Psoas muscle (tissue), 7 donors: ENCODE measurements at regions not wholly inside any gene's neighbourhood (a gene's known extent, or its start where the extent isn't known, plus 50 kb on each side); places are given as distances from the start of the nearest gene placed in this dataset.

Experiments
- ATAC-seq, 4 donors: fragments of 200-7000 bp; cut with Tn5 transposase; one replicate each; pipeline ENCODE4 v1.9.1; 2020; ENCODE audit warnings: moderate library complexity in 3 of 4, mild to moderate bottlenecking in 2 of 4
- DNase-seq, 2 donors: peaks; one replicate each; pipeline ENCODE4 v3.0.0-alpha.2; 2020
- H3K27ac ChIP-seq: fragments of 200-600 bp; one replicate; pipeline ENCODE4 v1.8.0; 2022
- H3K27me3 ChIP-seq, 3 donors: fragments of 200-600 bp in 1 of 3; one replicate each; pipeline versions ENCODE4 v1.6.1 to v1.8.0; 2013 to 2022; ENCODE audit warnings: low read length in 2 of 3, mild to moderate bottlenecking in 2 of 3, moderate library complexity in 1 of 3; ENCODE audit not compliant: insufficient read depth in 3 of 3
- H3K36me3 ChIP-seq, 2 donors: fragments of 200-600 bp in 1 of 2; one replicate each; pipeline versions ENCODE4 v1.6.1 to v1.8.0; 2013 to 2022; ENCODE audit warnings: low read depth in 1 of 2, mild to moderate bottlenecking in 1 of 2, moderate library complexity in 1 of 2; ENCODE audit not compliant: insufficient read depth in 1 of 2
- H3K4me1 ChIP-seq: fragments of 200-600 bp; one replicate; pipeline ENCODE4 v1.8.0; 2022
- H3K4me3 ChIP-seq: fragments of 200-600 bp; one replicate; pipeline ENCODE4 v1.8.0; 2022; ENCODE audit warnings: mild to moderate bottlenecking
- H3K9me3 ChIP-seq: fragments of 200-600 bp; one replicate; pipeline ENCODE4 v1.8.0; 2022
- WGBS, 3 donors: extraction: QIAGEN DNeasy Blood & Tissue Kit; methylation state at CpG; one replicate each; pipeline versions ENCODE4 v1.1.6 to v1.1.7; 2013; 5-methylcytosine and 5-hydroxymethylcytosine counted together
- intact Hi-C, 2 donors: fragments of 100-400 bp; cut with DNase I; formaldehyde crosslinking; loops; one replicate each; pipeline versions ENCODE4 v1.11.0 to v1.14.2; 2022
- TF ChIP-seq, protein P1 (sequence below): fragments of 200-600 bp; IDR thresholded peaks from one replicate; pipeline ENCODE4 v1.8.0; 2022; ENCODE audit warnings: antibody characterized with exemption
- donor health status: healthy with polysubstance abuse.
- donor health status: DM: no; HTN: no; CAD: no; lungs with moderate emphysema.
- donor health status: Bipolar disorder and iron deficiency.
- donor health status: healthy.
- donor health status: DM: yes; HTN: yes; CAD: no.
- donor health status: DM: no; HTN: no; CAD: no.
- donor health status: DM: yes; HTN: yes; CAD: no.

DNA sequence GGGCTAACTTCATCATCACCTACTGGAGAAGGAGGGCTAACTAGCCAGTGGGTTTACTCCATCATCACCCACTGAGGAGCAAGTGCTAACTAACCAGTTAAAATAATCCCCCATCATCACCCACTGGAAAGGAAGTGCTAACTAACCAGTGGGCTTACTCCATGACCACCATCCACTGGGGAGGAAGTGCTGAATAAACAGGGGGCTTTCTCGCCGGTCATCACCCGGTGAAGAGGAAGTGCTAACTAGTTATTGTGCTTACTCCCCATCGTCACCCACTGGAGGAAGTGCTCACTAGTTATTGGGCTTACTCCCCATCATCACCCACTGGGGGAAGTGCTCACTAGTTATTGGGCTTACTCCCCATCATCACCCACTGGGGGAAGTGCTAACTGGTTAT is 124.4 kb upstream of the SALL3 start:
- WGBS, 3 donors: 66 to 80% (median 77%) methylated on average over 4 of the region's 4 CpGs
- TF ChIP-seq, protein P1, sequence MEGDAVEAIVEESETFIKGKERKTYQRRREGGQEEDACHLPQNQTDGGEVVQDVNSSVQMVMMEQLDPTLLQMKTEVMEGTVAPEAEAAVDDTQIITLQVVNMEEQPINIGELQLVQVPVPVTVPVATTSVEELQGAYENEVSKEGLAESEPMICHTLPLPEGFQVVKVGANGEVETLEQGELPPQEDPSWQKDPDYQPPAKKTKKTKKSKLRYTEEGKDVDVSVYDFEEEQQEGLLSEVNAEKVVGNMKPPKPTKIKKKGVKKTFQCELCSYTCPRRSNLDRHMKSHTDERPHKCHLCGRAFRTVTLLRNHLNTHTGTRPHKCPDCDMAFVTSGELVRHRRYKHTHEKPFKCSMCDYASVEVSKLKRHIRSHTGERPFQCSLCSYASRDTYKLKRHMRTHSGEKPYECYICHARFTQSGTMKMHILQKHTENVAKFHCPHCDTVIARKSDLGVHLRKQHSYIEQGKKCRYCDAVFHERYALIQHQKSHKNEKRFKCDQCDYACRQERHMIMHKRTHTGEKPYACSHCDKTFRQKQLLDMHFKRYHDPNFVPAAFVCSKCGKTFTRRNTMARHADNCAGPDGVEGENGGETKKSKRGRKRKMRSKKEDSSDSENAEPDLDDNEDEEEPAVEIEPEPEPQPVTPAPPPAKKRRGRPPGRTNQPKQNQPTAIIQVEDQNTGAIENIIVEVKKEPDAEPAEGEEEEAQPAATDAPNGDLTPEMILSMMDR: no peak
- Histone ChIP-seq H3K27me3 (peaks cover 0 to 14% (median 13%) of the 10 kb centered on the region in 3 donors), H3K4me3 (no peak overlapping the region), H3K36me3 (no peaks in the 10 kb centered on the region), H3K4me1 (no peaks in the 10 kb centered on the region), H3K9me3 (no peaks in the 10 kb centered on the region), H3K27ac (no peak overlapping the region)
- intact Hi-C loops: no loop called here
- DNase-seq: no peak
- no peak for ATAC-seq

- 81 to 86% (median 82%) methylated on average over 50 of the region's 50 CpGs for WGBS, 3 donors
Observed at GRCh38 chr18:78856569-78857313, 122.9 kb upstream of the SALL3 start.

GRCh38 chr18:78857314-78858150 is 122.1 kb upstream of the SALL3 start:
- intact Hi-C loops: no loop called here
- 31 to 44% (median 34%) methylated on average over 41 to 42 of the region's 42 CpGs for WGBS, 3 donors
- H3K27ac ChIP-seq: no peak overlapping the region
- no peaks in the 10 kb centered on the region for H3K36me3 ChIP-seq
- no peak overlapping the region for H3K4me3 ChIP-seq
- H3K9me3 ChIP-seq: no peaks in the 10 kb centered on the region
- no peak for DNase-seq
- peaks cover 0 to 23% (median 13%) of the 10 kb centered on the region in 3 donors for H3K27me3 ChIP-seq
- no peak for ATAC-seq
- no peaks in the 10 kb centered on the region for H3K4me1 ChIP-seq
- TF ChIP-seq, protein P1: no peak

More at GRCh38 chr18:78856569-78857313, 122.9 kb upstream of the SALL3 start:
- no peaks in the 10 kb centered on the region for H3K4me1 ChIP-seq
- H3K27me3 ChIP-seq: peaks cover 0 to 21% (median 13%) of the 10 kb centered on the region in 3 donors
- no peaks in the 10 kb centered on the region for H3K36me3 ChIP-seq
- intact Hi-C loops: no loop called here
- H3K4me3 ChIP-seq: no peak overlapping the region
- ATAC-seq (no peak), DNase-seq (no peak)
- H3K9me3 ChIP-seq: no peaks in the 10 kb centered on the region
- TF ChIP-seq, protein P1: no peak
- H3K27ac ChIP-seq: no peak overlapping the region

GRCh38 chr18:78859686-78860085 is 119.9 kb upstream of the SALL3 start:
- 83 to 89% (median 84%) methylated on average over 11 of the region's 11 CpGs for WGBS, 3 donors
- TF ChIP-seq, protein P1: no peak
- H3K4me3 ChIP-seq: no peak overlapping the region
- no peaks in the 10 kb centered on the region for H3K36me3 ChIP-seq
- no peak for ATAC-seq
- no peak for DNase-seq
- H3K9me3 ChIP-seq: no peaks in the 10 kb centered on the region
- intact Hi-C loops: no loop called here
- no peaks in the 10 kb centered on the region for H3K4me1 ChIP-seq
- no peak overlapping the region for H3K27ac ChIP-seq
- H3K27me3 ChIP-seq: peaks cover 0 to 23% (median 12%) of the 10 kb centered on the region in 3 donors
